K562 (cell line): ENCODE measurements at regions not wholly inside any gene's neighbourhood (a gene's known extent, or its start where the extent isn't known, plus 50 kb on each side); places are given as distances from the start of the nearest gene placed in this dataset.

Experiments used
- ATAC-seq: fragments of 200-7000 bp; cut with Tn5 transposase; 3 replicates; pipeline ENCODE4 v1.9.1; 2020; ENCODE audit warnings: moderate library complexity
- BruUV-seq: library from RNA; stranded (reverse); fragments of 400-500 nt; replicated peaks from 2 replicates; lab custom pipeline; 2021; lab: Mats Ljungman, UMichigan
- CTCF ChIA-PET: fragments of 300-600 bp; formaldehyde crosslinking; extraction: SDS; loops from one replicate; lab custom pipeline; 2021; ENCODE audit warnings: low intra/inter-chr PET ratio; lab: Yijun Ruan, JAX
- POLR2A ChIA-PET: fragments of 300-600, 350-650 bp; sonication (Branson Sonifier 250); formaldehyde crosslinking; extraction: SDS; loops from one replicate; lab custom pipeline; 2021; ENCODE audit warnings: antibody characterized with exemption, inconsistent platforms; lab: Yijun Ruan, JAX
- DNase-seq, 4 experiments: peaks; one replicate each; pipeline versions ENCODE4 v3.0.0 to v3.0.0-alpha.2; 2011 to 2018; ENCODE audit warnings: low spot score in 3 of 4, mixed read lengths in 3 of 4; ENCODE audit errors: extremely low read depth in 1 of 4
- FAIRE-seq: peaks from 2 replicates; lab custom pipeline; 2011; peaks lifted over from hg19 to GRCh38; lab: Jason Lieb, UNC
- H2AFZ ChIP-seq: 2 replicates; pipeline ENCODE4 v1.6.0; 2011; ENCODE audit warnings: low read depth, low read length, control low read depth, inconsistent platforms
- H3K27ac ChIP-seq: fragments of 200-600 bp; 3 replicates; pipeline ENCODE4 v1.8.0; 2011; ENCODE audit warnings: low read depth, mild to moderate bottlenecking, control low read depth, inconsistent platforms, low read length, moderate library complexity, mixed read lengths; ENCODE audit errors: extremely low read depth
- H3K27me3 ChIP-seq, 2 experiments: fragments of 300-600 bp in 1 of 2; 2 replicates in 1 of 2; 3 replicates in 1 of 2; pipeline versions ENCODE4 v1.6.0 to v1.8.0; 2011; ENCODE audit warnings: inconsistent platforms in 2 of 2, low read length in 2 of 2, mild to moderate bottlenecking in 1 of 2, mixed read lengths in 1 of 2, moderate library complexity in 1 of 2; ENCODE audit not compliant: control insufficient read depth in 2 of 2, insufficient read depth in 2 of 2
- H3K36me3 ChIP-seq: fragments of 300-600 bp; 3 replicates; pipeline ENCODE4 v1.8.0; 2011; ENCODE audit warnings: mild to moderate bottlenecking, low read length, inconsistent platforms; ENCODE audit not compliant: control insufficient read depth, insufficient read depth
- H3K4me1 ChIP-seq, 2 experiments: fragments of 200-600 bp in 1 of 2; replicated peaks in 1 of 2; 2 replicates in 1 of 2; 3 replicates in 1 of 2; pipeline versions ENCODE4 v1.5.1 to v1.8.0; 2011; ENCODE audit warnings: inconsistent platforms in 2 of 2, low read length in 2 of 2, mild to moderate bottlenecking in 1 of 2, mixed read lengths in 1 of 2, moderate library complexity in 1 of 2; ENCODE audit not compliant: control insufficient read depth in 2 of 2, insufficient read depth in 2 of 2
- H3K4me2 ChIP-seq: 2 replicates; pipeline ENCODE4 v1.6.1; 2011; ENCODE audit warnings: low read length, control low read depth, inconsistent platforms, mixed read lengths; ENCODE audit not compliant: insufficient read depth
- H3K4me3 ChIP-seq: fragments of 200-600 bp; sonication (generic), shearing (Covaris generic); 2 replicates; pipeline ENCODE4 v1.5.1; 2016; ENCODE audit warnings: control low read depth, inconsistent platforms
- H3K79me2 ChIP-seq: fragments of 200-600 bp; 3 replicates; pipeline ENCODE4 v1.8.0; 2011; ENCODE audit warnings: low read length, inconsistent platforms; ENCODE audit not compliant: control insufficient read depth, insufficient read depth
- H3K9ac ChIP-seq, 2 experiments: 2 replicates each; pipeline versions ENCODE4 v1.6.0 to v1.6.1; 2011; ENCODE audit warnings: low read depth in 2 of 2, low read length in 2 of 2, control low read depth in 1 of 2, inconsistent platforms in 1 of 2, mild to moderate bottlenecking in 1 of 2, mixed read lengths in 1 of 2; ENCODE audit not compliant: insufficient read depth in 1 of 2
- H3K9me1 ChIP-seq: one replicate; pipeline ENCODE4 v1.6.0; 2011; ENCODE audit warnings: inconsistent platforms, mild to moderate bottlenecking, low read length, moderate library complexity; ENCODE audit not compliant: control insufficient read depth, insufficient read depth
- H3K9me3 ChIP-seq: replicated peaks from 2 replicates; pipeline ENCODE4 v1.5.1; 2011; ENCODE audit warnings: low read depth, low read length, inconsistent platforms; ENCODE audit not compliant: control insufficient read depth, insufficient read depth
- H4K20me1 ChIP-seq: replicated peaks from 2 replicates; pipeline ENCODE4 v1.6.1; 2011; ENCODE audit warnings: low read length, inconsistent platforms, mixed read lengths; ENCODE audit not compliant: control insufficient read depth, insufficient read depth
- CBFB ChIP-seq: sonication (generic); formaldehyde crosslinking; IDR thresholded peaks from 2 replicates; pipeline ENCODE4 v1.4.0; 2020; ENCODE audit warnings: mild to moderate bottlenecking, missing genetic modification reagents
- CCAR2 ChIP-seq: fragments of 200-400 bp; formaldehyde crosslinking; IDR thresholded peaks from 2 replicates; pipeline ENCODE4 v1.6.1; 2017; ENCODE audit warnings: mild to moderate bottlenecking, low read depth, low read length
- CREM ChIP-seq: IDR thresholded peaks from 2 replicates; pipeline ENCODE4 v1.6.1; 2014; ENCODE audit warnings: antibody characterized with exemption, low read depth
- HNRNPUL1 ChIP-seq: fragments of 200-400 bp; formaldehyde crosslinking; IDR thresholded peaks from 2 replicates; pipeline ENCODE4 v1.6.1; 2017; ENCODE audit warnings: low read length
- HSF4 ChIP-seq: fragments of 250-450 bp; sonication (Bioruptor Pico); IDR thresholded peaks from 2 replicates; pipeline ENCODE4 v2.1.2; 2022; ENCODE audit warnings: mild to moderate bottlenecking, moderate library complexity, borderline replicate concordance
- KAT2B ChIP-seq: IDR thresholded peaks from one replicate; pipeline ENCODE4 v1.6.1; 2012; ENCODE audit warnings: low read depth, mild to moderate bottlenecking, control low read depth, inconsistent platforms, low read length, moderate library complexity
- MTA2 ChIP-seq: fragments of 450-650 bp; IDR thresholded peaks from 2 replicates; pipeline ENCODE4 v1.6.1; 2016; ENCODE audit warnings: low read depth
- NFATC3 ChIP-seq: fragments of 450-650 bp; IDR thresholded peaks from 2 replicates; pipeline ENCODE4 v1.6.1; 2017; ENCODE audit warnings: mild to moderate bottlenecking
- NFXL1 ChIP-seq: fragments of 450-650 bp; formaldehyde crosslinking; IDR thresholded peaks from 2 replicates; pipeline ENCODE4 v1.4.0; 2021; ENCODE audit warnings: mild to moderate bottlenecking
- NR4A1 ChIP-seq, 2 experiments: fragments of 250-450 bp in 1 of 2; fragments of 450-650 bp in 1 of 2; sonication (Bioruptor Pico) in 1 of 2; IDR thresholded peaks; 2 replicates each; pipeline versions ENCODE4 v1.4.0 to v1.6.1; 2016 to 2020; ENCODE audit warnings: mild to moderate bottlenecking in 2 of 2, missing compliant biosample characterization in 1 of 2, missing genetic modification characterization in 1 of 2, moderate library complexity in 1 of 2
- POLR3G ChIP-seq: IDR thresholded peaks from 2 replicates; pipeline ENCODE4 v1.6.1; 2011; ENCODE audit not compliant: insufficient read length, insufficient replicate concordance; ENCODE audit errors: extremely low read depth
- RAD51 ChIP-seq: fragments of 450-650 bp; IDR thresholded peaks from 2 replicates; pipeline ENCODE4 v1.7.1; 2016; ENCODE audit warnings: low read depth, mild to moderate bottlenecking, borderline replicate concordance
- SLC30A9 ChIP-seq: fragments of 250-450 bp; sonication (Bioruptor Pico); IDR thresholded peaks from 2 replicates; pipeline ENCODE4 v1.8.0; 2022; ENCODE audit warnings: mild to moderate bottlenecking, moderate library complexity
- TEAD2 ChIP-seq: fragments of 450-650 bp; IDR thresholded peaks from 2 replicates; pipeline ENCODE4 v1.6.1; 2016; ENCODE audit warnings: missing genetic modification characterization, control low read depth, missing compliant biosample characterization
- TSC22D4 ChIP-seq: fragments of 450-650 bp; IDR thresholded peaks from 2 replicates; pipeline ENCODE4 v1.6.1; 2016; ENCODE audit warnings: missing genetic modification characterization, missing biosample characterization, control low read depth
- ZBTB1 ChIP-seq: sonication (generic); formaldehyde crosslinking; IDR thresholded peaks from 2 replicates; pipeline ENCODE4 v1.8.1; 2023; ENCODE audit warnings: missing genetic modification reagents, low read depth, mild to moderate bottlenecking, borderline replicate concordance
- ZNF133 ChIP-seq: fragments of 250-450 bp; sonication (Bioruptor Pico); IDR thresholded peaks from 2 replicates; pipeline ENCODE4 v1.4.0; 2020; ENCODE audit warnings: mild to moderate bottlenecking
- WGBS: fragments of 100-300 bp; shearing (Covaris generic); methylation state at CpG from one replicate; pipeline ENCODE4 v1.1.6; 2016; ENCODE audit warnings: low coverage, mixed read lengths; ENCODE audit not compliant: insufficient coverage; ENCODE audit errors: missing lambda C conversion rate; 5-methylcytosine and 5-hydroxymethylcytosine counted together
- in situ Hi-C: fragments of 300-500 bp; cut with MboI; formaldehyde crosslinking; loops from 4 replicates; pipeline ENCODE4 v1.15.0; 2018; ENCODE audit warnings: inconsistent platforms, mixed read lengths
- intact Hi-C: fragments of 100-400 bp; cut with micrococcal nuclease; formaldehyde crosslinking; loops from 2 replicates; pipeline ENCODE4 v1.14.2; 2022
- TF ChIP-seq, protein P1 (sequence below): fragments of 250-450 bp; sonication (Bioruptor Pico); IDR thresholded peaks from 2 replicates; pipeline ENCODE4 v1.8.0; 2021; ENCODE audit warnings: mild to moderate bottlenecking, moderate library complexity
- TF ChIP-seq, protein P2 (sequence below): fragments of 250-450 bp; sonication (Bioruptor Pico); IDR thresholded peaks from 2 replicates; pipeline ENCODE4 v1.8.0; 2021; ENCODE audit warnings: moderate library complexity, mild to moderate bottlenecking, inconsistent platforms
- TF ChIP-seq, protein P3 (sequence below), 3 experiments: fragments of 200-800 bp in 1 of 3; sonication (Bioruptor generic) in 1 of 3; sonication (generic) in 1 of 3; formaldehyde crosslinking in 1 of 3; IDR thresholded peaks; 2 replicates each; pipeline versions ENCODE4 v1.6.1 to v1.8.0; 2016 to 2022; ENCODE audit warnings: mild to moderate bottlenecking in 2 of 3, missing compliant biosample characterization in 2 of 3, missing genetic modification characterization in 2 of 3, missing genetic modification reagents in 1 of 3

DNA sequence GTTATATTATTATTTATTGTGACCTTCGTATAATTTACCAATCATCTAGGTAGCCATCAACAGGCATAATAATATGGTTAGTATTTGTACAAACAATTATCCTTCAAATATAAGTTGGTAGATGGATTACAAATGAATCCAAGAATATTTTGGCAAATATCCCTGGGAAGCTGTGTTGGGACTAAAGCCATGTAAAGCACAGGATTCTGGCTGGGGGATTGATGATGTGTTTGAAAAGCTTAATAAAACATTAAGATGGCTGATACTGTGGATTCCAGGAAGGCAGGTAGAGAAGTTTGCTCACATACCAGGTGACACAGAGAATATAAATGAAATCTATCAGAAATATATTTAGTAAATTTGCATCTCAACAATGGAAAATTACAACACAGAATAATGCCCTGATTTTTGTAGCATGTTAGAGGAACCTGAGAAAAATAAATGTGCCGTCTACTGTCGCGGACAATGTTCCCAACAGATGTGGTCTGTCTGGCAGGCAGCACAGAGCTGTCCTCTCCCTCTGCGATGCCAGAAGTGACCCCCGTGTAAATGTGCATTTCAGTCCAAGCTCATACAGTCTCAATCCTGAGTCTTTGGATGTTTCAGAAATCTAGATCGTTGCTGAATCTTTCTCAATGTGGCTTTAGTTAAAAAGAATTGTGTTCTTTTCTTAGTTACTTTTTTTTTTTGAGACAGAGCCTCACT lies 125.0 kb downstream of the TEX36 start:
- in situ Hi-C loops = no loop called here
- DNase-seq (no peak), FAIRE-seq (no peak), ATAC-seq (no peak)
- no peaks in the 10 kb centered on the region for H3K9me3 ChIP-seq
- ChIA-PET CTCF (no interaction called here), POLR2A (interaction anchor here (0.9 kb wide), 1 partner anchor 10 kb away, joined by 3 read pairs; no protein-coding TSS in a partner anchor)
- intact Hi-C loops = no loop called here
- no peaks in the 10 kb centered on the region for H4K20me1 ChIP-seq
- H3K4me2 ChIP-seq = no peak overlapping the region
- H3K79me2 ChIP-seq = no peaks in the 10 kb centered on the region
- H2AFZ ChIP-seq = no peak overlapping the region
- H3K36me3 ChIP-seq = no peaks in the 10 kb centered on the region
- H3K9me1 ChIP-seq = no peaks in the 10 kb centered on the region
- no peak overlapping the region for H3K9ac ChIP-seq
- no peak overlapping the region for H3K27ac ChIP-seq
- BruUV-seq = no TSS peak
- peaks cover 0 to 9% of the 10 kb centered on the region in 2 experiments; a peak in 2 of 5 replicates for H3K27me3 ChIP-seq
- TF ChIP-seq CBFB = no peak
- TF ChIP-seq, protein P1, sequence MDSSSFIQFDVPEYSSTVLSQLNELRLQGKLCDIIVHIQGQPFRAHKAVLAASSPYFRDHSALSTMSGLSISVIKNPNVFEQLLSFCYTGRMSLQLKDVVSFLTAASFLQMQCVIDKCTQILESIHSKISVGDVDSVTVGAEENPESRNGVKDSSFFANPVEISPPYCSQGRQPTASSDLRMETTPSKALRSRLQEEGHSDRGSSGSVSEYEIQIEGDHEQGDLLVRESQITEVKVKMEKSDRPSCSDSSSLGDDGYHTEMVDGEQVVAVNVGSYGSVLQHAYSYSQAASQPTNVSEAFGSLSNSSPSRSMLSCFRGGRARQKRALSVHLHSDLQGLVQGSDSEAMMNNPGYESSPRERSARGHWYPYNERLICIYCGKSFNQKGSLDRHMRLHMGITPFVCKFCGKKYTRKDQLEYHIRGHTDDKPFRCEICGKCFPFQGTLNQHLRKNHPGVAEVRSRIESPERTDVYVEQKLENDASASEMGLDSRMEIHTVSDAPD = no peak
- no peak for TF ChIP-seq ZBTB1
- TF ChIP-seq NFXL1 (CRISPR knock-in tag) = no peak
- no peak for TF ChIP-seq TEAD2 (tag)
- TF ChIP-seq, protein P2, sequence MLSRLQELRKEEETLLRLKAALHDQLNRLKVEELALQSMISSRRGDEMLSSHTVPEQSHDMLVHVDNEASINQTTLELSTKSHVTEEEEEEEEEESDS = no peak
- no peak for TF ChIP-seq CREM
- TF ChIP-seq, protein P3, sequence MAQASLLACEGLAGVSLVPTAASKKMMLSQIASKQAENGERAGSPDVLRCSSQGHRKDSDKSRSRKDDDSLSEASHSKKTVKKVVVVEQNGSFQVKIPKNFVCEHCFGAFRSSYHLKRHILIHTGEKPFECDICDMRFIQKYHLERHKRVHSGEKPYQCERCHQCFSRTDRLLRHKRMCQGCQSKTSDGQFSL (CRISPR knock-in tag; IDR thresholded peaks at IDR 0.05) = no peak
- TF ChIP-seq, protein P3 (tag; IDR thresholded peaks at IDR 0.05) = no peak
- TF ChIP-seq KAT2B = no peak
- no peak for TF ChIP-seq HSF4 (CRISPR knock-in tag)
- no peak for TF ChIP-seq NR4A1 (CRISPR knock-in tag; IDR thresholded peaks at IDR 0.05)
- no peak for TF ChIP-seq NR4A1 (tag; IDR thresholded peaks at IDR 0.05)
- TF ChIP-seq CCAR2 = no peak
- no peak for TF ChIP-seq NFATC3
- TF ChIP-seq SLC30A9 = no peak
- no peak for TF ChIP-seq ZNF133 (CRISPR knock-in tag)
- no peak for TF ChIP-seq HNRNPUL1
- TF ChIP-seq RAD51 = no peak
- no peak for TF ChIP-seq MTA2
- TF ChIP-seq TSC22D4 = no peak
- no peak for TF ChIP-seq POLR3G
- 0% methylated on average over 7 of the region's 7 CpGs for WGBS
- no peaks in the 10 kb centered on the region for H3K4me1 ChIP-seq
- H3K4me3 ChIP-seq = no peak overlapping the region
